Fibroblast of lung (primary cell): ENCODE measurements at regions not wholly inside any gene's neighbourhood (a gene's known extent, or its start where the extent isn't known, plus 50 kb on each side); places are given as distances from the start of the nearest gene placed in this dataset.

Experiments
- CTCF ChIP-seq, 2 donors: IDR thresholded peaks in 1 of 2; conservative IDR thresholded peaks in 1 of 2; 1 replicate in 1 of 2; 2 replicates in 1 of 2; pipeline ENCODE4 v1.5.1; 2011 to 2012; ENCODE audit warnings: low read length in 2 of 2, control low read depth in 1 of 2, inconsistent platforms in 1 of 2, low read depth in 1 of 2, mild to moderate bottlenecking in 1 of 2
- EZH2 ChIP-seq: IDR thresholded peaks from 2 replicates; pipeline ENCODE4 v1.5.1; 2012; ENCODE audit warnings: low read length, control low read depth, mild to moderate bottlenecking; ENCODE audit errors: missing control alignments

GRCh38 chr2:8629402-8629801, 52.5 kb upstream of the ID2 start:
- TF ChIP-seq CTCF (conservative IDR thresholded peaks at IDR 0.05 in 1 of 2, IDR thresholded peaks at IDR 0.05 in 1 of 2; ENCODE audit: low read depth in 1 of 2, low read length in 2 of 2) (no peak), EZH2 (no peak)
